DND-41 (cell line): ENCODE measurements at regions not wholly inside any gene's neighbourhood (a gene's known extent, or its start where the extent isn't known, plus 50 kb on each side); places are given as distances from the start of the nearest gene placed in this dataset.
A peak's percentile ranks its signal among the peaks of the same experiment; 100 is the strongest.
"Not testable (repeated sequence)": the region's sequence is repeated elsewhere in the genome, so short reads cannot be mapped to it uniquely, and the experiment has no call there.

Experiments
- ATAC-seq: fragments of 200-7000 bp; cut with Tn5 transposase; 3 replicates; pipeline ENCODE4 v1.9.1; 2021; ENCODE audit warnings: low read depth; ENCODE audit not compliant: insufficient read depth
- DNase-seq: peaks from one replicate; pipeline ENCODE4 v3.0.0-alpha.2; 2020
- H2AFZ ChIP-seq: 2 replicates; pipeline ENCODE4 v1.6.0; 2012; ENCODE audit warnings: low read depth, low read length
- H3K27ac ChIP-seq: 2 replicates; pipeline ENCODE4 v1.5.1; 2012; ENCODE audit warnings: low read length, inconsistent platforms
- H3K27me3 ChIP-seq: fragments of 200-600 bp; sonication (generic); 2 replicates; pipeline ENCODE4 v1.6.0; 2012; ENCODE audit warnings: low read length, mild to moderate bottlenecking, inconsistent platforms; ENCODE audit not compliant: insufficient read depth, poor library complexity
- H3K36me3 ChIP-seq: 2 replicates; pipeline ENCODE4 v1.5.1; 2012; ENCODE audit warnings: low read length, inconsistent platforms; ENCODE audit not compliant: insufficient read depth
- H3K4me1 ChIP-seq: 2 replicates; pipeline ENCODE4 v1.5.1; 2012; ENCODE audit warnings: mild to moderate bottlenecking, low read length; ENCODE audit not compliant: insufficient read depth
- H3K4me2 ChIP-seq: 2 replicates; pipeline ENCODE4 v1.6.0; 2012; ENCODE audit warnings: mild to moderate bottlenecking, moderate library complexity, low read length, inconsistent platforms; ENCODE audit not compliant: insufficient read depth
- H3K4me3 ChIP-seq, 2 experiments: fragments of 200-600 bp in 1 of 2; shearing (Covaris generic) in 1 of 2; 2 replicates each; pipeline ENCODE4 v1.5.1; 2012 to 2016; ENCODE audit warnings: inconsistent platforms in 2 of 2, low read length in 2 of 2, mild to moderate bottlenecking in 2 of 2, low read depth in 1 of 2, moderate library complexity in 1 of 2
- H3K79me2 ChIP-seq: 2 replicates; pipeline ENCODE4 v1.6.0; 2012; ENCODE audit warnings: low read length, inconsistent platforms; ENCODE audit not compliant: insufficient read depth
- H3K9ac ChIP-seq: 2 replicates; pipeline ENCODE4 v1.6.0; 2012; ENCODE audit warnings: low read depth, mild to moderate bottlenecking, inconsistent platforms, low read length, moderate library complexity
- H3K9me3 ChIP-seq: 2 replicates; pipeline ENCODE4 v1.5.1; 2012; ENCODE audit warnings: low read length, moderate library complexity, mild to moderate bottlenecking, inconsistent platforms; ENCODE audit not compliant: insufficient read depth, severe bottlenecking
- H4K20me1 ChIP-seq: 2 replicates; pipeline ENCODE4 v1.6.0; 2012; ENCODE audit warnings: low read length; ENCODE audit not compliant: insufficient read depth
- EZH2 ChIP-seq: IDR thresholded peaks from 3 replicates; pipeline ENCODE4 v1.6.1; 2012; ENCODE audit warnings: borderline replicate concordance, low read depth, mild to moderate bottlenecking, moderate library complexity, low read length, inconsistent platforms; ENCODE audit not compliant: severe bottlenecking
- TF ChIP-seq, protein P1 (sequence below): IDR thresholded peaks from 2 replicates; pipeline ENCODE4 v1.5.1; 2012; ENCODE audit warnings: borderline replicate concordance, low read length, moderate library complexity, mild to moderate bottlenecking; ENCODE audit not compliant: poor library complexity, severe bottlenecking; ENCODE audit errors: extremely low read depth

DNA sequence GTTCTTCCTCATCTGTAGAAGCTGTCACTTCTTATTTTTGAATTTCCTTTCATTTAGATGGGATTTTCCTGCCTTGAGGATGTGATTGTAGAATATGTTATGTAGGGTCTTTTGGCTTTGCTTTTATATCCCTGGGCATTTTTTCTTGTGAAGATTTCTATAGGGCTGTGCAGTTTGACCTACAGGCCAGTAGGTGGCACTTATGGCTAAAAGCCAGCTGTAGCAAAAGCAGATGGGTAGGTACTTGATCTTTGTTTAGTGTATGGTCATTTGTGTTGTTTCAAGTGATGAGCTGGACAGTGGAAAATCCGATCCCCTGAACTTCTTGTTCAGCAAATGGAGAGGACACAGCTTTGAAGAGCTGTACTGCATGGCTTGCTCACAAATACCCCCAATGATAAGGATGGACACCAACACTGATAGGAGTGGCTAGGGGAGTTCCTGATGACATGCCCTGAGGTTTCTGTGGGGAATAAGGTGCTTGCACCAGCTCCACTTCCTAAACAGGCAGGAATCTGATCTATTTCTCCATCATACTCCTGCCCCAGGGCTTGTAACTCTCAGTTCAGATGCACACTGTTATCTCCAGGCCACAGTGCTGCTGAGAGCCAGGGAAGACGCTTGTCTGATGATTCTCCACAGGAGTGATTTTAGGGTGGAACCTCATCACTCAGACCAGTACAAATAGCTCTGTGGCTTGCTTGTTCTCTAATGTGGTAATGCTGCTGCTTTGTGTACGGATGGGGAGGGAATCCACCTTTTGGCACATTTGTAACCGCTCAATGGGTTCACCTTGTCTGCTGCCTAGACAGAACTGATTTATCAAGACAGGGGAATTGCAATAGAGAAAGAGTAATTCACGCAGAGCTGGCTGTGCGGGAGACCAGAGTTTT lies 417.1 kb upstream of the MAGEB16 start:
- Histone ChIP-seq H3K27me3 (no peaks in the 10 kb centered on the region), H3K9me3 (no peaks in the 10 kb centered on the region), H2AFZ (no peak overlapping the region), H3K4me3 (no peak overlapping the region), H3K36me3 (no peaks in the 10 kb centered on the region), H3K4me1 (no peaks in the 10 kb centered on the region), H4K20me1 (no peaks in the 10 kb centered on the region), H3K9ac (no peak overlapping the region), H3K27ac (no peak overlapping the region), H3K79me2 (no peaks in the 10 kb centered on the region), H3K4me2 (no peak overlapping the region)
- DNase-seq = no peak
- no peak for ATAC-seq
- TF ChIP-seq EZH2 = no peak
- TF ChIP-seq, protein P1, sequence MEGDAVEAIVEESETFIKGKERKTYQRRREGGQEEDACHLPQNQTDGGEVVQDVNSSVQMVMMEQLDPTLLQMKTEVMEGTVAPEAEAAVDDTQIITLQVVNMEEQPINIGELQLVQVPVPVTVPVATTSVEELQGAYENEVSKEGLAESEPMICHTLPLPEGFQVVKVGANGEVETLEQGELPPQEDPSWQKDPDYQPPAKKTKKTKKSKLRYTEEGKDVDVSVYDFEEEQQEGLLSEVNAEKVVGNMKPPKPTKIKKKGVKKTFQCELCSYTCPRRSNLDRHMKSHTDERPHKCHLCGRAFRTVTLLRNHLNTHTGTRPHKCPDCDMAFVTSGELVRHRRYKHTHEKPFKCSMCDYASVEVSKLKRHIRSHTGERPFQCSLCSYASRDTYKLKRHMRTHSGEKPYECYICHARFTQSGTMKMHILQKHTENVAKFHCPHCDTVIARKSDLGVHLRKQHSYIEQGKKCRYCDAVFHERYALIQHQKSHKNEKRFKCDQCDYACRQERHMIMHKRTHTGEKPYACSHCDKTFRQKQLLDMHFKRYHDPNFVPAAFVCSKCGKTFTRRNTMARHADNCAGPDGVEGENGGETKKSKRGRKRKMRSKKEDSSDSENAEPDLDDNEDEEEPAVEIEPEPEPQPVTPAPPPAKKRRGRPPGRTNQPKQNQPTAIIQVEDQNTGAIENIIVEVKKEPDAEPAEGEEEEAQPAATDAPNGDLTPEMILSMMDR = peak; percentile 66

DNA sequence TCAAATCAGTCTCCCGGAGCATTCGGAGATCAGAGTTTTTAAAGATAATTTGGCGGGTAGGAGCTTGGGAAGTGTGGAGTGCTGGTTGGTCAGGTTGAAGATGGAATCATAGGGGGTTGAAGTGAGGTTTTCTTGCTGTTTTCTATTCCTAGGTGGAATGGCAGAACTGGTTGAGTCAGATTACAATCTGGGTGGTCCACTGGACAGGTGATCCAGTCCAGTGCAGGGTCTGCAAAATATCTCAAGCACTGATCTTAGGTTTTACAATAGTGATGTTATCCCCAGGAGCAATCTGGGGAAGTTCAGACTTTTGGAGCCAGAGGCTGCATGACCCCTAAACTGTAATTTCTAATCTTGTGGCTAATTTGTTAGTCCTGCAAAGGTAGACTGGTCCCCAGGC lies 416.4 kb upstream of the MAGEB16 start:
- H3K4me3 ChIP-seq = not testable (repeated sequence)

GRCh38 chrX:35382966-35383365 lies 415.2 kb upstream of the MAGEB16 start:
- no peaks in the 10 kb centered on the region for H3K4me1 ChIP-seq
- DNase-seq (no peak), ATAC-seq (no peak)
- H3K27ac ChIP-seq = no peak overlapping the region
- H3K4me3 ChIP-seq = no peak overlapping the region
- no peak overlapping the region for H3K9ac ChIP-seq
- H3K4me2 ChIP-seq = no peak overlapping the region
- no peak for TF ChIP-seq EZH2
- TF ChIP-seq, protein P1 = no peak
- H3K9me3 ChIP-seq = no peaks in the 10 kb centered on the region
- no peak overlapping the region for H2AFZ ChIP-seq
- H3K27me3 ChIP-seq = no peaks in the 10 kb centered on the region
- H4K20me1 ChIP-seq = no peaks in the 10 kb centered on the region
- no peaks in the 10 kb centered on the region for H3K79me2 ChIP-seq
- no peaks in the 10 kb centered on the region for H3K36me3 ChIP-seq

More for the DNA sequence above, 416.4 kb upstream of the MAGEB16 start:
- not testable (repeated sequence) for H3K27ac ChIP-seq, H3K27me3 ChIP-seq, H3K4me2 ChIP-seq, H4K20me1 ChIP-seq, H3K4me1 ChIP-seq, H3K9me3 ChIP-seq, ATAC-seq, DNase-seq, H3K36me3 ChIP-seq, H3K9ac ChIP-seq, H3K79me2 ChIP-seq, H2AFZ ChIP-seq

DNA sequence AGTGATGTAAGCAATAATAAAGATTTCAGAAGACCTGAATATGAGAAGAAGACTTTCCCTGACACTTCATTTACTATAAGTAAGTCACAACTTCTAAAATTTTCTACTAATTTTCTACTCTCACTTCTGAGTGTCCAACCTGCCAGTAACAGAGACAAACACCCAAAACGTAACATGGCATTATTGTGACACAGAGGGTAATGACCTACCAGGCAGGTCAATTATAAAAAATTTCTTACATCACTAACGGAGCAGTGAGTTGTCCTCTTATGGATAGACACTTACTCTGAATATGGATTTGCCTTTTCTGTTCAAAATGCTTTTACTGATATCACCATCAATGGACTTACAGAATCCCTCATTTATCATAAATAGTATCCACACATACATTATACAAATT lies 405.9 kb upstream of the MAGEB16 start:
- Histone ChIP-seq H3K4me2 (no peak overlapping the region), H2AFZ (no peak overlapping the region), H3K4me1 (no peaks in the 10 kb centered on the region), H4K20me1 (no peaks in the 10 kb centered on the region), H3K27me3 (no peaks in the 10 kb centered on the region), H3K79me2 (no peaks in the 10 kb centered on the region), H3K36me3 (no peaks in the 10 kb centered on the region), H3K4me3 (no peak overlapping the region), H3K27ac (no peak overlapping the region), H3K9me3 (no peaks in the 10 kb centered on the region), H3K9ac (no peak overlapping the region)
- no peak for TF ChIP-seq EZH2
- TF ChIP-seq, protein P1 = no peak
- ATAC-seq (no peak), DNase-seq (no peak)
